Lung (tissue), 11 donors: ENCODE measurements at regions not wholly inside any gene's neighbourhood (a gene's known extent, or its start where the extent isn't known, plus 50 kb on each side); places are given as distances from the start of the nearest gene placed in this dataset.
A peak's percentile ranks its signal among the peaks of the same experiment; 100 is the strongest.

Experiments used
- ATAC-seq: fragments of 200-7000 bp; cut with Tn5 transposase; one replicate; pipeline ENCODE4 v1.9.1; 2020; ENCODE audit warnings: moderate number of reproducible peaks; ENCODE audit not compliant: insufficient read depth, low FRiP score
- DNase-seq, 3 donors: peaks; one replicate each; pipeline ENCODE4 v3.0.0-alpha.2; 2013 to 2017
- H3K27ac ChIP-seq, 2 donors: one replicate each; pipeline ENCODE4 v1.5.1; 2013; ENCODE audit warnings: mild to moderate bottlenecking in 2 of 2, moderate library complexity in 2 of 2, control low read depth in 1 of 2, inconsistent platforms in 1 of 2, low read depth in 1 of 2, low read length in 1 of 2
- H3K27me3 ChIP-seq, 3 donors: one replicate each; pipeline ENCODE4 v1.5.1; 2013; ENCODE audit warnings: low read length in 2 of 3; ENCODE audit not compliant: control insufficient read depth in 3 of 3, insufficient read depth in 3 of 3
- H3K36me3 ChIP-seq, 4 donors: one replicate each; pipeline ENCODE4 v1.5.1; 2013; ENCODE audit warnings: low read length in 4 of 4, mild to moderate bottlenecking in 1 of 4, moderate library complexity in 1 of 4; ENCODE audit not compliant: control insufficient read depth in 4 of 4, insufficient read depth in 4 of 4
- H3K4me1 ChIP-seq, 5 donors: one replicate each; pipeline ENCODE4 v1.5.1; 2013; ENCODE audit warnings: low read length in 5 of 5, mild to moderate bottlenecking in 2 of 5, moderate library complexity in 1 of 5; ENCODE audit not compliant: control insufficient read depth in 5 of 5, insufficient read depth in 5 of 5
- H3K4me3 ChIP-seq: one replicate; pipeline ENCODE4 v1.5.1; 2013; ENCODE audit warnings: mild to moderate bottlenecking, control low read depth, moderate library complexity
- H3K9ac ChIP-seq, 2 donors: one replicate each; pipeline ENCODE4 v1.5.1; 2013; ENCODE audit warnings: low read length in 2 of 2, control low read depth in 1 of 2; ENCODE audit not compliant: insufficient read depth in 1 of 2
- H3K9me3 ChIP-seq, 4 donors: one replicate each; pipeline ENCODE4 v1.5.1; 2013; ENCODE audit warnings: low read length in 3 of 4, mild to moderate bottlenecking in 1 of 4, moderate library complexity in 1 of 4; ENCODE audit not compliant: control insufficient read depth in 4 of 4, insufficient read depth in 3 of 4
- CTCF ChIP-seq: IDR thresholded peaks from 2 replicates; pipeline ENCODE4 v1.5.1; 2012; ENCODE audit warnings: mild to moderate bottlenecking; ENCODE audit errors: control extremely low read depth, extremely low read depth
- WGBS, 2 donors: extraction: QIAGEN DNeasy Blood & Tissue Kit; methylation state at CpG; one replicate each; pipeline ENCODE4 v1.1.7; 2013; 5-methylcytosine and 5-hydroxymethylcytosine counted together
- donor health status: control.
- donor health status: control.
- donor health status: Bipolar disorder and iron deficiency.
- donor health status: healthy.
- donor health status: DM: yes; HTN: yes; CAD: no.

DNA sequence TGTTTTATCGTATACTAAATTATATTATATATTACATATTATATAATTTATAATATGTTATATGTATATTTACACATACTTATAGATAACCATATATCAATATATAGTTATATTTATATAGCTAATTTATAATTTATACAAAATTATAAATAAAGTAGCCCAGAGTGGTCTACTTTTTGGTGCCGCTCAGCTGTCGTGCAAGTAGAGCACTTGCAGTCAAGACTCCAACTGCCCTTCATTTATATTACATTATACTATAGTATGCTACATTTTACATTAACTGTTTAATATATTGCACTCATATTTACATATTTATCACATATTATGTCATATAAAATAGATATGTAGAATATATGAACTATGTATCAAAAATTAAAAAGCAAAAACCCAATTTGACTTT, 1124.7 kb upstream of the MIR17HG start:
- no peaks in the 10 kb centered on the region for H3K27me3 ChIP-seq
- 95% methylated on average over 3 of the region's 3 CpGs for WGBS, 2 donors
- no peaks in the 10 kb centered on the region for H3K36me3 ChIP-seq
- H3K27ac ChIP-seq: no peak overlapping the region
- DNase-seq (no peak), ATAC-seq (no peak)
- H3K4me1 ChIP-seq: no peaks in the 10 kb centered on the region
- H3K4me3 ChIP-seq: no peak overlapping the region
- H3K9ac ChIP-seq: no peak overlapping the region
- no peaks in the 10 kb centered on the region for H3K9me3 ChIP-seq
- TF ChIP-seq CTCF: no peak

DNA sequence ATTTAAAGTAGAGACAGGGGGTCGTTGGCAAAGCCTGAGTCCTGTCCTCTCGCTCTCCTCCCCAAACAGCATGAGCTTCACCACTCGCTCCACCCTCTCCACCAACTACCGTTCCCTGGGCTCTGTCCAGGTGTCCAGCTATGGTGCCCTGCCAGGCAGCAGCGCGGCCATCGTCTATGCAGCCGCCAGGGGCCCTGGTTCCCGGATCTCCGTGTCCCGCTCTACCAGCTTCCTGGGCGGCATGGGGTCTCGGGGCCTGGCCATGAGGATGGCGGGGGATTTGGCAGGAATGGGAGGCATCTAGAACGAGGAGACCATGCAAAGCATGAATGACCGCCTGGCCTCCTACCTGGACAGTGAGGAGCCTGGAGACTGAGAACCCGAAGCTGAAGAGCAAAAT, 1117.2 kb upstream of the MIR17HG start:
- WGBS, 2 donors: 90 to 94% methylated on average over 17 of the region's 17 CpGs
- Histone ChIP-seq H3K4me3 (no peak overlapping the region), H3K9ac (no peak overlapping the region)

DNA sequence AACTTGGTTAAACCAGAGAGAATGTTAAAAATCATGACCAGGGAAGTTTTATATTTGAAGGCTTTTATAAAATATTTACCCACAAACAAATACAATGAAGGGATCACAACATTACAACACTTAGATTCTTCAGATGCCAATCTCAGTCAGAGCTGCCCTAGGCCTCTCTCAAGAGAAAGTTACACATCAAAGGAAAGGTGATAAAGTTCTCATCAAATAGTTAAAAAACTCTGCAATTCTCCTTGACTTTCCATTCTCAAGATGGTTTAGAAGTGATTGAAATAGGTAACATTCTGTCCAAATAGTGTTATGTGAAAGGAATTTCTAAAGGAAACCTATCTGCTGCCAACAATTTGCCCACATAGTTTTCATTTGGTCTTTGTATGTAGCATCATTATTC, 1115.2 kb upstream of the MIR17HG start:
- Histone ChIP-seq H3K27ac (no peak overlapping the region), H3K27me3 (no peaks in the 10 kb centered on the region), H3K36me3 (no peaks in the 10 kb centered on the region), H3K9me3 (peaks cover 0 to 2% (median 0%) of the 10 kb centered on the region in 4 donors), H3K4me1 (no peaks in the 10 kb centered on the region), H3K9ac (no peak overlapping the region), H3K4me3 (no peak overlapping the region)
- peak in 1 of 3 donors; percentile 6 for DNase-seq
- TF ChIP-seq CTCF: no peak
- no peak for ATAC-seq

More for the DNA sequence above, 1117.2 kb upstream of the MIR17HG start:
- Histone ChIP-seq H3K27me3 (no peaks in the 10 kb centered on the region), H3K9me3 (peaks cover 0 to 2% (median 0%) of the 10 kb centered on the region in 4 donors), H3K4me1 (no peaks in the 10 kb centered on the region), H3K36me3 (no peaks in the 10 kb centered on the region), H3K27ac (no peak overlapping the region)
- TF ChIP-seq CTCF: no peak
- no peak for ATAC-seq
- no peak for DNase-seq

DNA sequence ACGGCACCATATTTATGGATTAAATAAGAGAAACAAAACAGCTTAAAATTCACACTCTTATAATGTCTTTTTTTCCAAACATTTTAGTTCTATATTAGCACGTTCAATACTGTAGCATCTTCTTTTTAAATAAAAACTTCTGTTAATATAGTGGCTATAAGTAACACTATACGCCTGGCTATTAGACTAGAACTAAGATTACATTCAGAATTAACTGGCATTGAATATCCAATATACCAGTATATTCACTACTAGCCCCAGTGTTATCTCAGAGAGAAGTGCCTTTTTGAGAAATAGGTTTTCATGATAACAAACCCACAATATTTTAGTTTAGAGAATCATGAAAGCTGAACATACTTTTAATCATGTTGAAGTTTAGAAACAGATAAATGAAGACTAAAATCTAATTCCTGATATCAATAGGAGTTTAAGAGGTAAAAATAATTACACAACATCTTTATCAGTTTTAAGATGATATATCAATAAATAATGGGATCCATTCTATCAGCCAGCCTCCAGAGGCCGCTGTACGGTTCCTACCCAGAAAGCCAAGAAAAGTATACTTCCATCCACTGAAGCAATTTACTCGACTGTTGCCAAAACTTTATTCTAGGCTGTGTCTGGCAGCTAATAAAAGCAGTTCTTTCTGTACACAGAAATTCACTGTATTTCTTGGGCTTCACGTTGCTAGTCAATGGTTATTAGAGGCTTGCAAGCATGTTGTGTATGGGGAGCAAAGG, 1113.4 kb upstream of the MIR17HG start:
- Histone ChIP-seq H3K4me1 (no peaks in the 10 kb centered on the region), H3K27ac (no peak overlapping the region), H3K9me3 (peaks cover 0 to 2% (median 0%) of the 10 kb centered on the region in 4 donors), H3K36me3 (no peaks in the 10 kb centered on the region), H3K4me3 (no peak overlapping the region), H3K27me3 (no peaks in the 10 kb centered on the region), H3K9ac (no peak overlapping the region)
- DNase-seq (peak in 1 of 3 donors; percentile 10), ATAC-seq (no peak)
- no peak for TF ChIP-seq CTCF
- WGBS, 2 donors: 83 to 89% methylated on average over 7 of the region's 7 CpGs
